ENCODE measurements at regions not wholly inside any gene's neighbourhood (a gene's known extent, or its start where the extent isn't known, plus 50 kb on each side); places are given as distances from the start of the nearest gene placed in this dataset.

DNA sequence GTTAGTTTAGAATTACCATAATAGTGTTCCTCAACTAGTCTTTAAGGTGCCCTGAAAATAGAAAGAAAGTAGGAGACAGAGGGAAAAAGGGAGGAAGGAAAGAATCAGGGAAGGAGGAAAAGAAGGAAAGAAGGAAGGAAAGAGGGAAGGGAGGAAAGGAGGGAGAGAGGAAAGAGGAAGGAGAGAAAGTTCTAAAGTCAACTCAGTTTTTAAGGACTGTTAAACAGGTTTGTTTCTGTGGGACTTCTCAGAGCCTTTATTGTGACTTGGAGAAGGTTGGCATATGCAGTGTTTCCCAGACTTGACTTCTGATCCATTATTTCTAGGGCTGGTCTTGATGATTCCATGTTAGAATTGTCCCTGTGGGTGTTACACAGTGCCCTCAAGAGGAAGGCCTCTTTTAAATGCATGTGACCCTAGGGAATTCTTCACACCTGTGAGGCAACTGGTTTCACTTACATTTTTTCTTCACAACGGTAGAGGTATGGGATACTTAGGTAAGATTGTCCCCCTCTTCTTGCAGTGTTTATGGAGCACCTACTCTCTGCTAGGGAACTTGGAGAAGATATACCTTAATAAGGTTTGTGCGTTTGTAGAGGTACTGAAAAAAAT lies 132.7 kb upstream of the GMDS start:
- TF ChIP-seq GATA2 (IDR thresholded peaks at IDR 0.05; ENCODE audit: low read depth, low read length), result no peak
- TF ChIP-seq GATA3 (IDR thresholded peaks at IDR 0.05; ENCODE audit: low read depth, low read length), result no peak

DNA sequence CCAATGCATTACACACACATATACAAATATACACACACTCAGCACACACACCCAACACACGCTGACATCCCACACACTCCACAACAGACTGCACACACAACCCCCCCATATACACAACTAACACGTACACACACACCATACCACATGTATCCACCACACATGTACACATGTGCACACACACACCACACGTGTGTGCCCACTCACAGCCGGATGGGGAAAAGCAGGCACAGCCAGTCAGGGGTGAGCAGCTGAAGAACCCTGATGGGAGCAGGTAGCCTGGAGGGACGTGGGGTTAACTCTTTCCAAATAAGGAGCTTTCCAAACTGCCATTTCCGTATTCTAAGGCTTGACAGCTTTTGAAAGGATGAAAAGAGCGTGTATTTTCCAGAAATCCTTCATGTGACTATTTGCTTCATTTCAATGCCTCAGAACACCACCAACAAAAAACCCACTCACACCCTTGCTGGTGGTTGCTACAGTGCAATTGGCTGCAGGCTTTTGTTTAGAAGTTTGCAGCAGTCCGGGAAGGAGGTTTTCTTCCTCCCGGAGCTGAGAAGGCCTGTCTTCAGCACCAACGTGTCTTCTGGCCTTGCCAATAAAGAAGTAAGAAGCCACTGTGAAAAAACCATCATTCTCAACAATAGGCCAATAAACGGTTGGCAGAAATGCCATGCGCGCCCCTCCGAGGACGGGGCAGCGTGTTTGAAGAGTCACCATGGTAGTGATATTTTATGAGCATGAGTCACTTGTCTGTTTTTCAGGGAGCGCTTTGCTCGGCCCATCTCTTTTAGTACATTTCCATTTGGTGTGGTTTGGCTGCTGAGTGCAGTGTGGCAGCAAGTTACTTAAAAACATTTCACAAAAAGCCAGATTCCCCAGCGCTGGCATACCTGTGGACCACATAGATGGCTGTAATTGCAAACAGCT lies 131.3 kb upstream of the GMDS start:
- no peak for TF ChIP-seq GATA3 (IDR thresholded peaks at IDR 0.05; ENCODE audit: low read depth, low read length)
- no peak for TF ChIP-seq GATA2 (IDR thresholded peaks at IDR 0.05; ENCODE audit: low read depth, low read length)

DNA sequence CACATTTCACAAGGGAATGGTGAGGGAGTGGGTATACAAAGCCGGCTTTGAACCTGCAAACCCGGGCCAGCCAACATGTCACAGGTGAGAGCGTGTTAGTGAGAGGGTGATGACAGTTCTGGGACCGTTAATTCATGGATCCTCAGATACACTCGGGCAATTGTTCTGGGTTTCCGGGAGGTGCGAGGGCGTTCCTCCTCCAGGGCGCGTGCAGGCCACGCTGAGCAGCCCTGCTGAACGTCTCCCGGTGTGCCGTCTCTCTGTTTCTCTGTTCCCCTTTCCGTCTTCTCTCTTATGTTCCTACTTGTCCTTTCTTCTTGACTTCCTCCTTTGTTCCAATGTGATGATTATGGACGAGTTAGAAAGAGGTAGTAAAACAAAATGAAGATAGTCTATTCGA lies 130.0 kb upstream of the GMDS start:
- TF ChIP-seq GATA3 (IDR thresholded peaks at IDR 0.05; ENCODE audit: low read depth, low read length), result no peak
- TF ChIP-seq GATA2 (IDR thresholded peaks at IDR 0.05; ENCODE audit: low read depth, low read length), result no peak

GRCh38 chr6:2369606-2370005 lies 124.2 kb upstream of the GMDS start:
- TF ChIP-seq GATA2 (IDR thresholded peaks at IDR 0.05; ENCODE audit: low read depth, low read length) (no peak), GATA3 (IDR thresholded peaks at IDR 0.05; ENCODE audit: low read depth, low read length) (no peak)

GRCh38 chr6:2363211-2363610 lies 117.8 kb upstream of the GMDS start:
- TF ChIP-seq GATA3 (IDR thresholded peaks at IDR 0.05; ENCODE audit: low read depth, low read length) (no peak), GATA2 (IDR thresholded peaks at IDR 0.05; ENCODE audit: low read depth, low read length) (no peak)

- TF ChIP-seq GATA3 (IDR thresholded peaks at IDR 0.05; ENCODE audit: low read depth, low read length) (no peak), GATA2 (IDR thresholded peaks at IDR 0.05; ENCODE audit: low read depth, low read length) (no peak)
These were observed 115.8 kb upstream of the GMDS start for GRCh38 chr6:2361195-2361594.

DNA sequence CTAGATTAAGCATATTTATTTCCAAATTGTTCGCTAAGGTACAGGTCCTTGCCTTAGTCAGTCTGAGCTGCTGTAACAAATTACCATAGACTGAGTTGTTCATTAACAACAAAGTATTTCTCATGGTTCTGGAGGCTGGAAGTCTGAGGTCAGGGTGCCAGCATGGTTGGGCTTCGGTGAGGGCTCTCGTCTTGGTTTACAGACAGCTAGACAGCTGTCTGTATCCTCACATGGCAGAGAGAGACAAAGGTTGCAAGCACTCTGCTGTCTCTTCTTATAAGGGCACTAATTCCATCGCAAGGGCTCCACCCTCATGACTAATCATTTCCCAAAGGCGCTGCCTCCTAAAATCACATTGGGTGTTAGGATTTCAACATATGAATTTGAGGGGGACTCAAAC lies 115.3 kb upstream of the GMDS start:
- TF ChIP-seq GATA3 (IDR thresholded peaks at IDR 0.05; ENCODE audit: low read depth, low read length) (no peak), GATA2 (IDR thresholded peaks at IDR 0.05; ENCODE audit: low read depth, low read length) (no peak)

DNA sequence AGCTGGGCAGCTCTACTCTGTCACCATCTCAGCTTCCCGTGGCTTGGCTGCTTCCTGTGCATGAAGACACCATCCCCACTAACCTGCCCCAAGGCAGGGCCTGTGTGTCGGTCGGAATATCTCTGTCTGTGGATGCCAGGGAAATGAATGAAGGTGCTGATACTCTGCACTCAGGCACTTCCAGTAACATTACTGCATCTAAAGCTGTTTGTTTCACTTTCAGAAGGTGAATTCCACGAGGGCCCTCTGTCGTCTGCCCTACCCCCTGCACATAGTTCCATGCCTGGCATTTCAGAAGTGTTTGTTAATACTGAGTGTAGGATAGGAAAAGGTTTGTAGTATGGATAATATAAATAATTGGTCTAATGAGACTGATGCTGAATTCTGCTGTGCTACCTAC lies 114.7 kb upstream of the GMDS start:
- TF ChIP-seq GATA3 (IDR thresholded peaks at IDR 0.05; ENCODE audit: low read depth, low read length) (no peak), GATA2 (IDR thresholded peaks at IDR 0.05; ENCODE audit: low read depth, low read length) (no peak)

GRCh38 chr6:2355150-2355549 lies 109.7 kb upstream of the GMDS start:
- TF ChIP-seq GATA3 (IDR thresholded peaks at IDR 0.05; ENCODE audit: low read depth, low read length) (no peak), GATA2 (IDR thresholded peaks at IDR 0.05; ENCODE audit: low read depth, low read length) (no peak)

DNA sequence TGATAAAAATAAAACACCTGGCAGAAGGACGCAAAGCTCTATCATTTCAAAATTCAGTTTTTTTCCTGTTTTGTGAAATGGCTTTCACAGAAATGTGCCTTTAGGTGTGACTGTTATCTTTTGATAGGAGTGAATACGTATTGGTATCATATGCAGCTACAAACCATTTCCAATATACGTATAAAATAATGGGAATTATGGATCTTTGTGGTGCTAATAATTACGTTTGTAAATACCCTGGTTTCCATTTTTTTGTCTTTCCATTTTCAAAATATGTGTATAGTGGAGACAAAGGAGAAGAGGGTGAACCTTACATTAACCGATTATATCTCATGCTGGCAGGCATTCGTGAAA lies 108.7 kb upstream of the GMDS start:
- TF ChIP-seq GATA3 (IDR thresholded peaks at IDR 0.05; ENCODE audit: low read depth, low read length) (no peak), GATA2 (IDR thresholded peaks at IDR 0.05; ENCODE audit: low read depth, low read length) (no peak)

DNA sequence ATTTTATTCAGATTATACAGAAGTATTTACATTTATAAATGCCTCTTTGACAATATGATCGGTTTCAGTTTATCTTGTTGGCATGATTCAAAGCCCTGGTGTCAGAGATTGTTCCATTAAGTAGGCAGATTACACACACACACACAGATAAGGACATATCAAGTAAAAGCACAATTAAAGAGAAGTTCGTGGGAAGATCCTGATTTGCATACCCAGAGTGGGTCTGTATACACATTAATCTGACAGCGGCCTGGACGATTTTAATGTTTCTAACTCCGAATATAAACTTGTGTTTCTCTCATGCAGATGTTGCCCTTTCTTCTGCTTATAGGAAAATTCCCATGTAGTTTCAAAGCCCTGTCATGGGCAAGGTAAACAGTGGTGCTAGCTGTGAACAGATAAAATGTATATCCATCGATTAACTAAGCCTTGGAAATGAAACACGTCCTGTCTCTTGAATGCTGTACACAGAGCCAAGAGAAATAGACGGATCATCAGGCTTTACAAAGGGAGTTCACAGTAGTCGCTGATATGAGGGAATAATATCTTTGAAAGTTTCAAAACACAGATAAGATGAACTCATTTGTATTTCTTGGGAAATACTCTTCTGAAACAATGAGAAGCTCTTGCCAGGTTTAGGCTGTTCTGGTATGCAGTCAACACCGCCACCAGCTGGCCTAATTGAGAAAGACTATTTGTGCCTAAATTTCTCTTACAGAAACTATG lies 108.2 kb upstream of the GMDS start:
- TF ChIP-seq GATA2 (IDR thresholded peaks at IDR 0.05; ENCODE audit: low read depth, low read length), result no peak
- no peak for TF ChIP-seq GATA3 (IDR thresholded peaks at IDR 0.05; ENCODE audit: low read depth, low read length)

DNA sequence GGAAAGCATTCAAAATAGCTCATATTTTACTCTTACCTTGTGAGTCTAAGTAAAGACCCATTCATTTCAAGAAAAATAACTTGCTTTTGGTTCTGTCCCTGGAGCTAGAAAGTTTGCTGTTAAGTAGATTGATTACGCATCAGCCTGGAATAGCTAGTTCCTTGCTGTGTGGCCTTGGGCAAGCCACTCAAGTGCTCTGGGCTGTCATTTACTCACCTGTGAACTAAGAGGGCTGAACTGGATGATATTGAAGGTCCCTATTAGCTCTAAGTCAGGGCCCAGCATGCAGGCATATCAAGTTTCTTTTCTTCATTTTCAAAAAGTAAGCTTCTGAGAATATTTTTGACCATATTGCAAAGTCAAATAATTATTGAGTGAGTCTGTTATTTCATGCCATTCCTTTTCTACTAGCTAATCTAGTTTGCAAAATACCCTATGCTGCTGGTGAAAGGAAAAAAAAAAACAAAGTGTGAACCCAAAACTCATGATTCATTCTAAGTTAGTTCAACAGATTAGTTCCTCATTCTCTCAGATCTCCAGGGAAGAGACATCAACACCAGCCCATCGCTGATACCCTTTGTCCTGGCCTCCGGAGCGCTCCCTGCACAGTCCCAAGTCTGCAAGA lies 106.5 kb upstream of the GMDS start:
- TF ChIP-seq GATA3 (IDR thresholded peaks at IDR 0.05; ENCODE audit: low read depth, low read length), result no peak
- no peak for TF ChIP-seq GATA2 (IDR thresholded peaks at IDR 0.05; ENCODE audit: low read depth, low read length)

- TF ChIP-seq GATA3 (IDR thresholded peaks at IDR 0.05; ENCODE audit: low read depth, low read length), result no peak
- no peak for TF ChIP-seq GATA2 (IDR thresholded peaks at IDR 0.05; ENCODE audit: low read depth, low read length)
These were observed 105.7 kb upstream of the GMDS start for GRCh38 chr6:2351090-2351489.

GRCh38 chr6:2346078-2346477 lies 100.7 kb upstream of the GMDS start:
- no peak for TF ChIP-seq GATA2 (IDR thresholded peaks at IDR 0.05; ENCODE audit: low read depth, low read length)
- no peak for TF ChIP-seq GATA3 (IDR thresholded peaks at IDR 0.05; ENCODE audit: low read depth, low read length)
